Body of pancreas (tissue), 4 donors: ENCODE measurements at regions not wholly inside any gene's neighbourhood (a gene's known extent, or its start where the extent isn't known, plus 50 kb on each side); places are given as distances from the start of the nearest gene placed in this dataset.
"Not testable (repeated sequence)": the region's sequence is repeated elsewhere in the genome, so short reads cannot be mapped to it uniquely, and the experiment has no call there.

ENCODE experiments used
- POLR2A ChIP-seq, 3 donors: fragments of 450-650 bp; IDR thresholded peaks; one replicate each; pipeline ENCODE4 v1.6.1; 2016; ENCODE audit warnings: antibody characterized with exemption in 3 of 3, mild to moderate bottlenecking in 2 of 3
- TF ChIP-seq, protein P1 (sequence below), 7 experiments: fragments of 450-650 bp in 4 of 7; fragments of 200-600 bp in 3 of 7; sonication (generic) in 3 of 7; IDR thresholded peaks; one replicate each; pipeline ENCODE4 v1.5.1; 2016 to 2019; ENCODE audit warnings: antibody characterized with exemption in 7 of 7

GRCh38 chr6:134612128-134612527 is 294.2 kb upstream of the SGK1 start:
- TF ChIP-seq, protein P1, sequence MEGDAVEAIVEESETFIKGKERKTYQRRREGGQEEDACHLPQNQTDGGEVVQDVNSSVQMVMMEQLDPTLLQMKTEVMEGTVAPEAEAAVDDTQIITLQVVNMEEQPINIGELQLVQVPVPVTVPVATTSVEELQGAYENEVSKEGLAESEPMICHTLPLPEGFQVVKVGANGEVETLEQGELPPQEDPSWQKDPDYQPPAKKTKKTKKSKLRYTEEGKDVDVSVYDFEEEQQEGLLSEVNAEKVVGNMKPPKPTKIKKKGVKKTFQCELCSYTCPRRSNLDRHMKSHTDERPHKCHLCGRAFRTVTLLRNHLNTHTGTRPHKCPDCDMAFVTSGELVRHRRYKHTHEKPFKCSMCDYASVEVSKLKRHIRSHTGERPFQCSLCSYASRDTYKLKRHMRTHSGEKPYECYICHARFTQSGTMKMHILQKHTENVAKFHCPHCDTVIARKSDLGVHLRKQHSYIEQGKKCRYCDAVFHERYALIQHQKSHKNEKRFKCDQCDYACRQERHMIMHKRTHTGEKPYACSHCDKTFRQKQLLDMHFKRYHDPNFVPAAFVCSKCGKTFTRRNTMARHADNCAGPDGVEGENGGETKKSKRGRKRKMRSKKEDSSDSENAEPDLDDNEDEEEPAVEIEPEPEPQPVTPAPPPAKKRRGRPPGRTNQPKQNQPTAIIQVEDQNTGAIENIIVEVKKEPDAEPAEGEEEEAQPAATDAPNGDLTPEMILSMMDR (IDR thresholded peaks at IDR 0.05), result not testable (repeated sequence)
- not testable (repeated sequence) for TF ChIP-seq POLR2A (IDR thresholded peaks at IDR 0.05)
